ENCODE measurements at regions not wholly inside any gene's neighbourhood (a gene's known extent, or its start where the extent isn't known, plus 50 kb on each side); places are given as distances from the start of the nearest gene placed in this dataset.
A peak's percentile ranks its signal among the peaks of the same experiment; 100 is the strongest.

DNA sequence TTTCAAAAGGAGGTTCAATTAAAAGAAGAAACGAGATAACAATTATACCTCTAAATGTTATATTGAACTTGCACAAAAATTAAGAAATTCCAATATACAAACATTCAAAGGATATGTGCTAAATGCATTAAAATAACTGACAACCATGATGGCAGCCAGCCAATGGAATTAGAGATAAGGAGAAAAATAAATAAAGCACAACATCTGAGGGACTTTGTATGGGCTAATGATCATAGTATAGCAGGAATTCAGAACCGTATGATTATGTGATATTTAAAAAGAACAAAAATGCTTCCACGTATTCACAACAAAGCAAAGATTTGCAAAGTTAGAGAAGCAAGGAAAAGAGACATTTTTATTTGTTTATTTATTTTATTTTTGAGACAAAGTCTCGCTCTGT, 1103.0 kb downstream of the CBLN2 start:
- TF ChIP-seq, protein P1, sequence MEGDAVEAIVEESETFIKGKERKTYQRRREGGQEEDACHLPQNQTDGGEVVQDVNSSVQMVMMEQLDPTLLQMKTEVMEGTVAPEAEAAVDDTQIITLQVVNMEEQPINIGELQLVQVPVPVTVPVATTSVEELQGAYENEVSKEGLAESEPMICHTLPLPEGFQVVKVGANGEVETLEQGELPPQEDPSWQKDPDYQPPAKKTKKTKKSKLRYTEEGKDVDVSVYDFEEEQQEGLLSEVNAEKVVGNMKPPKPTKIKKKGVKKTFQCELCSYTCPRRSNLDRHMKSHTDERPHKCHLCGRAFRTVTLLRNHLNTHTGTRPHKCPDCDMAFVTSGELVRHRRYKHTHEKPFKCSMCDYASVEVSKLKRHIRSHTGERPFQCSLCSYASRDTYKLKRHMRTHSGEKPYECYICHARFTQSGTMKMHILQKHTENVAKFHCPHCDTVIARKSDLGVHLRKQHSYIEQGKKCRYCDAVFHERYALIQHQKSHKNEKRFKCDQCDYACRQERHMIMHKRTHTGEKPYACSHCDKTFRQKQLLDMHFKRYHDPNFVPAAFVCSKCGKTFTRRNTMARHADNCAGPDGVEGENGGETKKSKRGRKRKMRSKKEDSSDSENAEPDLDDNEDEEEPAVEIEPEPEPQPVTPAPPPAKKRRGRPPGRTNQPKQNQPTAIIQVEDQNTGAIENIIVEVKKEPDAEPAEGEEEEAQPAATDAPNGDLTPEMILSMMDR (IDR thresholded peaks at IDR 0.05; ENCODE audit: unreplicated experiment in 3 of 3): no peak
- peak overlapping the region; percentile 1 to 37 (median 2) for H3K27ac Mint-ChIP-seq
- H3K36me3 Mint-ChIP-seq (ENCODE audit: low read depth): no peaks in the 10 kb centered on the region
- H3K9me3 Mint-ChIP-seq: peaks cover 6% of the 10 kb centered on the region
- H3K27me3 Mint-ChIP-seq (ENCODE audit: low read depth): no peaks in the 10 kb centered on the region
- H3K4me3 Mint-ChIP-seq: no peak overlapping the region
- peaks cover 32% of the 10 kb centered on the region for H3K4me1 Mint-ChIP-seq

DNA sequence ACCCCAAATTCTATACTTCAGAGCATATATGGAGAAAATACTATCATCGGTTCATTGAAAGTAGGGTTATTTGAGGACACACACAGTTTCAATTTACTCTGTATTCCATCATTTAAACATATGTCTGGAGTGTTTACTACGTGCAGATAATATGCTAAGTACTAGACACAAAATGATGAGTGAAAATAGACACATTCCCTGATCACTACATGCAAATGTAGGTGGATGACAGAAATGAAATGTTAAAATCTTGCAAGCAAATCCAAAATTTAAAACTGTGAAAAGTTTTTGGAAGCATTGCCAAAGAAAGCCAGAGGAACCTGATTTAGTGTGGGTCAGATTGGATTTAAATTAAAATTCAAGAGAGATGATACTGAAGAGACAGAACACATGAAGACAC, 1106.6 kb downstream of the CBLN2 start:
- no peaks in the 10 kb centered on the region for H3K9me3 Mint-ChIP-seq
- H3K36me3 Mint-ChIP-seq (ENCODE audit: low read depth): no peaks in the 10 kb centered on the region
- peaks cover 19% of the 10 kb centered on the region for H3K4me1 Mint-ChIP-seq
- no peaks in the 10 kb centered on the region for H3K27me3 Mint-ChIP-seq (ENCODE audit: low read depth)
- H3K4me3 Mint-ChIP-seq: no peak overlapping the region
- H3K27ac Mint-ChIP-seq: no peak overlapping the region
- TF ChIP-seq, protein P1 (IDR thresholded peaks at IDR 0.05; ENCODE audit: unreplicated experiment in 3 of 3): no peak

DNA sequence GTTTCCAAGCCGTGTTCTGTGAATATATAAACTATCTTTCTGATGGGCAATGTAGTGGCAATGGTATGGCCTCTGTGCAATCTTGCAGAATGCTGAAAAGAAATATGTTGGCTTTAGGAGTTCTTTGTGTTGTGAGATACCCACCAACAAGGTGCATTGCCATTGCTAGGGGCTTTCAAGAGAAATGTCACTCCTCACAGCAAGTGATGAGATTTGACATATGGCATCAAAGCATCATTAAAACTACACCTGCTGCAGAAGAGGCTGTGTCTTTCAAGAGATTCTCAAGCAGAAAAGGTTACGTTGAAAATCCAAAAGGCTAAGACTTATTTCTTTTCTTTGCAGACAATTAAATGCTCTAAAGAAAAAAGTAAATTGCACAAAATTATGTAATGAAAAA, 1110.8 kb downstream of the CBLN2 start:
- Mint-ChIP-seq H3K4me1 (peaks cover 4% of the 10 kb centered on the region), H3K27ac (no peak overlapping the region), H3K27me3 (ENCODE audit: low read depth) (no peaks in the 10 kb centered on the region), H3K4me3 (no peak overlapping the region), H3K36me3 (ENCODE audit: low read depth) (no peaks in the 10 kb centered on the region), H3K9me3 (no peaks in the 10 kb centered on the region)
- TF ChIP-seq, protein P1 (IDR thresholded peaks at IDR 0.05; ENCODE audit: unreplicated experiment in 3 of 3): no peak

DNA sequence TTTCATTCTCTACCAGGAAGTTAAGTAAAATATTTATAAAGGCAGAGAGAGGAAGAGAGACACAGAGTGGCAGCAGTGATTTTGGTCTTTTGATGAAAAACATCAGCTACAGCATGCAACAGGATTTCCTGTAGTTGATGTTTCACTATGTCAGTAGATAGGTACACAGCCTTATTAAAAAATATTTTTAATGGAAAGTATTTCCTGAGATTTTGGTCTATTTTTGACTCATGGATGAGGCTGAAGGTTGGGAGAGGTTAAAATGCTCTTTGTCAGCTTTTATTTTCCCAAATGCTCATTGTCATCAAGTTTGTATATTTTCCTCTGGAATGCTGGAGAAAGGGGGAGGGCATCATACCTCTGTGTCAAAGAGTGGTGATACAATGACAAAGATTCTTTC, 1112.5 kb downstream of the CBLN2 start:
- Mint-ChIP-seq H3K9me3 (no peaks in the 10 kb centered on the region), H3K27me3 (ENCODE audit: low read depth) (no peaks in the 10 kb centered on the region), H3K36me3 (ENCODE audit: low read depth) (no peaks in the 10 kb centered on the region), H3K4me3 (no peak overlapping the region), H3K4me1 (no peaks in the 10 kb centered on the region), H3K27ac (peak overlapping the region in 1 of 3 experiments; percentile 15)
- TF ChIP-seq, protein P1 (IDR thresholded peaks at IDR 0.05; ENCODE audit: unreplicated experiment in 3 of 3): no peak

DNA sequence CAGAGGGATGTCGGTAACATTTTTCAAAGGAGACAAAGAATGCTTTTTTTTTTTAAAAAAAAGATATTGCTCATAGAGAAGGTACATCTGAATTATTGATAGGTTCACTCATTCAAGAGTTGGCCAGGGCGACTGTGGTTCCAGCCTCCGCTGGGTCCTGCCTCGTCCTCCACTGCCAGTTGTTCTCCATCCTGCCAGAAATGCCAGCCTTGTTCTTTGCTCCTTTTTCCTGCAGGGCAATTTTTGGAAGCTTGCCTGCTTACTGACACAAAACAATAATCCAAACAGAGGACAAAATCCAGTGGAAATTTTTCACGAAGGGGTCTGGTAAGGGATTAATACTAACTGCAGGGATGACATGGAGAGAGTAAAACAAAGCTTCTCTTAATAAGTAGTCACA, 1113.0 kb downstream of the CBLN2 start:
- peak overlapping the region in 1 of 3 experiments; percentile 15 for H3K27ac Mint-ChIP-seq
- TF ChIP-seq, protein P1 (IDR thresholded peaks at IDR 0.05; ENCODE audit: unreplicated experiment in 3 of 3): no peak
- H3K4me3 Mint-ChIP-seq: no peak overlapping the region
- H3K9me3 Mint-ChIP-seq: no peaks in the 10 kb centered on the region
- H3K36me3 Mint-ChIP-seq (ENCODE audit: low read depth): no peaks in the 10 kb centered on the region
- H3K4me1 Mint-ChIP-seq: no peaks in the 10 kb centered on the region
- no peaks in the 10 kb centered on the region for H3K27me3 Mint-ChIP-seq (ENCODE audit: low read depth)

DNA sequence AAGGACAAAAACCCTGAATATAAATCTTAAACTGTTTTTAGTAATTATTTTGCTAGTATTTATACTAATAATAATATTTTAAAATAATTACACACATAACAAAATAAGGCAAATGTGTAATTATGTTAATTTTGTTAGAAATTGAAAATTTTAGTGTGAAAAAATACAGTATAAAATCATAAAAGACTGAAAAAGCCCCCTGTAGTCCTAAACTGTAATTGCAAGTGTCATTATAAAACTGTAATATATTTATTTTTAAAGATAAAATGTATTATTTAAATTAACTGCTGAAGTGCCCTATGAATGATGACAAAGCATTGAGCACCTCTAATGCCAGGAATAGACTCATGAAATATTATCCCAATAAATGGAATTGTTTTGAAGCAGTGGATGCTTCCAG, 1117.7 kb downstream of the CBLN2 start:
- TF ChIP-seq, protein P1 (IDR thresholded peaks at IDR 0.05; ENCODE audit: unreplicated experiment in 3 of 3): peak in 2 of 3 experiments; percentile 13 to 17

More for the DNA sequence above, 1117.7 kb downstream of the CBLN2 start:
- H3K4me3 Mint-ChIP-seq: no peak overlapping the region
- H3K4me1 Mint-ChIP-seq: no peaks in the 10 kb centered on the region
- H3K9me3 Mint-ChIP-seq: peaks cover 4% of the 10 kb centered on the region
- H3K27me3 Mint-ChIP-seq (ENCODE audit: low read depth): no peaks in the 10 kb centered on the region
- no peaks in the 10 kb centered on the region for H3K36me3 Mint-ChIP-seq (ENCODE audit: low read depth)
- H3K27ac Mint-ChIP-seq: no peak overlapping the region
